ENCODE measurements at regions not wholly inside any gene's neighbourhood (a gene's known extent, or its start where the extent isn't known, plus 50 kb on each side); places are given as distances from the start of the nearest gene placed in this dataset.

DNA sequence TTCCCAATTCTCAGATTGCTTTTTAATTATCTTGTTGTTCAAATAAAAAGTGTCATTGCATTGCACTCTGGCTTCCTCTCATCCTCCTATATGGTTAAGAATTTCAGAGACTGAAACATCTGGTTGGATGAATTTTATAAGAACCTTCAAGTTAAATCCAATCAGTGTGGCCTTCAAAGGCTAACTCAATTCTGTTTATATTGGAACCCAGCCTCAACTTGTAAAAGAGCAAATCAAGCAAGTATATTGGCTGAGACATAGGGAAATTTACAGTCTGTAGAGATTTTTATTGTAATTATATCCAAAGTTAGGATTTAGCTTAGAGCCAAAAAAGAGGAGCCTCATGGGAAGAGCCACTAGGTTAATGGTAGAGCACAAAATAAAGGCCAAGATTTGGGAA is 159.9 kb upstream of the FER start:
- Histone ChIP-seq H3K36me3 (replicated peaks) (no peaks in the 10 kb centered on the region), H3K4me3 (ENCODE audit: low read depth, low read length) (no peak overlapping the region), H3K27me3 (replicated peaks) (no peaks in the 10 kb centered on the region), H3K27ac (no peak overlapping the region)
- in situ Hi-C loops (cut with HindIII; ENCODE audit: low pct_ligation_motif_present, low sequenced_read_pairs), result no loop called here
- TF ChIP-seq, protein P1, sequence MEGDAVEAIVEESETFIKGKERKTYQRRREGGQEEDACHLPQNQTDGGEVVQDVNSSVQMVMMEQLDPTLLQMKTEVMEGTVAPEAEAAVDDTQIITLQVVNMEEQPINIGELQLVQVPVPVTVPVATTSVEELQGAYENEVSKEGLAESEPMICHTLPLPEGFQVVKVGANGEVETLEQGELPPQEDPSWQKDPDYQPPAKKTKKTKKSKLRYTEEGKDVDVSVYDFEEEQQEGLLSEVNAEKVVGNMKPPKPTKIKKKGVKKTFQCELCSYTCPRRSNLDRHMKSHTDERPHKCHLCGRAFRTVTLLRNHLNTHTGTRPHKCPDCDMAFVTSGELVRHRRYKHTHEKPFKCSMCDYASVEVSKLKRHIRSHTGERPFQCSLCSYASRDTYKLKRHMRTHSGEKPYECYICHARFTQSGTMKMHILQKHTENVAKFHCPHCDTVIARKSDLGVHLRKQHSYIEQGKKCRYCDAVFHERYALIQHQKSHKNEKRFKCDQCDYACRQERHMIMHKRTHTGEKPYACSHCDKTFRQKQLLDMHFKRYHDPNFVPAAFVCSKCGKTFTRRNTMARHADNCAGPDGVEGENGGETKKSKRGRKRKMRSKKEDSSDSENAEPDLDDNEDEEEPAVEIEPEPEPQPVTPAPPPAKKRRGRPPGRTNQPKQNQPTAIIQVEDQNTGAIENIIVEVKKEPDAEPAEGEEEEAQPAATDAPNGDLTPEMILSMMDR (IDR thresholded peaks at IDR 0.05; ENCODE audit: low read depth, low read length, missing control alignments), result no peak
- DNase-seq, result no peak

DNA sequence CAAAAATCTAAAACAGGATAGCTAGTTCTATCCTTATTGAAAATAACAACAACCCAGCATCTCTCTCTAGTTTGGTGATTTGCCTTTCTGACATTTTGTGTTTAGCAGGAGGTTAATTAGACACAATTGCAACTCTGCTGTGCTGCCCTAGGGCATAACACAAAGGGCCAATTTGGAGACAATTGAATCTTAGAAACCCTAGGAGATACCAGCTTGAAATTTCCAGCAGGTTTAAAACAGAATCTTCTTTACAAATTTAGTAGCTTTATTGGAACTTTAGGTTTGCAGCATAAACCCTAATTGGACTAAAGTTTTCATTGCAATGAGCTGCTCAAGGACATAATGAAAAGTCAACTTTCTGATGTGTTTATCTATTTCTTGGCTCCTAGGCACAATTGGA is 166.7 kb upstream of the FER start:
- no peak for DNase-seq

DNA sequence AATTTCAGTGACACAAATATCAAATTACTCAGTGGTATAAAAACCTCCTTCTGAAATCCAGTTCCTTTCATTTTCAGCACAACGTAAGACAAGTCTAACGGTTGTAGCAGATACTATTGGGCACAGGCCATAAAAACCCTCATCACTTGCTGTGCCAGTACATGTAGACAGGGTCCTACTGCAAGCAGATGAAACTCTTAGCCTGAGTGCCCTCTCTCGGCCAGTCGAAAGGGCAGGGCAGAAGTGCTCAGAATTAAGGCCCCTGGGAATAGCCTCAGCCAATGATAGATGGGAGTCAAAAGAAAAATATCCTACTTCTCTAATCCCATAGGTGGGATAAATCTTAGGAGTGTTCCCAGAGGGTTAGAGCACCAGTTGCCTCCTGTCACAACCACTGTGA is 168.5 kb upstream of the FER start:
- no peak for DNase-seq
- Histone ChIP-seq H3K4me3 (ENCODE audit: low read depth, low read length) (no peak overlapping the region), H3K27ac (no peak overlapping the region), H3K27me3 (replicated peaks) (no peaks in the 10 kb centered on the region), H3K36me3 (replicated peaks) (no peaks in the 10 kb centered on the region)
- in situ Hi-C loops (cut with HindIII; ENCODE audit: low pct_ligation_motif_present, low sequenced_read_pairs), result no loop called here
- TF ChIP-seq, protein P1 (IDR thresholded peaks at IDR 0.05; ENCODE audit: low read depth, low read length, missing control alignments), result no peak

More for the DNA sequence above, 166.7 kb upstream of the FER start:
- H3K27ac ChIP-seq, result no peak overlapping the region
- no peak overlapping the region for H3K4me3 ChIP-seq (ENCODE audit: low read depth, low read length)
- TF ChIP-seq, protein P1 (IDR thresholded peaks at IDR 0.05; ENCODE audit: low read depth, low read length, missing control alignments), result no peak
- in situ Hi-C loops (cut with HindIII; ENCODE audit: low pct_ligation_motif_present, low sequenced_read_pairs), result no loop called here
- no peaks in the 10 kb centered on the region for H3K36me3 ChIP-seq (replicated peaks)
- no peaks in the 10 kb centered on the region for H3K27me3 ChIP-seq (replicated peaks)

DNA sequence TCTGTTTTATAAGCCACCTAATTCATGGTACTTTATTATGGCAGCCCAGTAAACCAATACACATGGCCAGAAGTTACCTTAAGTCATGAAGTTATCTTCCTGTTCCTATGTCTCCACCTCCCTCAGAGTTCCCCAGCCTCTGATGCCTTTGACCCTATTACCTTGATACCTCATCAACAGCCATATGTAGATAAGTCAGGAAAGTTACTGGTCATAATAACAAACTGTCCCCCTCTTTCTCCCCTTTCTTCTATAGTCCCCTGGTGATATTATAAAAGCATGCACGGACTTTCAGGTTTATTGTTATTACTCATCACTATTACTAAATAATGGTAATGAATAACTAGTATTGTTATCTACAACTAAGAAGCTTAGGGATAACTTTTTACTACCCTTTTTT is 168.9 kb upstream of the FER start:
- no peak overlapping the region for H3K4me3 ChIP-seq (ENCODE audit: low read depth, low read length)
- H3K27ac ChIP-seq, result no peak overlapping the region
- TF ChIP-seq, protein P1 (IDR thresholded peaks at IDR 0.05; ENCODE audit: low read depth, low read length, missing control alignments), result no peak
- in situ Hi-C loops (cut with HindIII; ENCODE audit: low pct_ligation_motif_present, low sequenced_read_pairs), result no loop called here
- no peaks in the 10 kb centered on the region for H3K27me3 ChIP-seq (replicated peaks)
- DNase-seq, result no peak
- no peaks in the 10 kb centered on the region for H3K36me3 ChIP-seq (replicated peaks)

DNA sequence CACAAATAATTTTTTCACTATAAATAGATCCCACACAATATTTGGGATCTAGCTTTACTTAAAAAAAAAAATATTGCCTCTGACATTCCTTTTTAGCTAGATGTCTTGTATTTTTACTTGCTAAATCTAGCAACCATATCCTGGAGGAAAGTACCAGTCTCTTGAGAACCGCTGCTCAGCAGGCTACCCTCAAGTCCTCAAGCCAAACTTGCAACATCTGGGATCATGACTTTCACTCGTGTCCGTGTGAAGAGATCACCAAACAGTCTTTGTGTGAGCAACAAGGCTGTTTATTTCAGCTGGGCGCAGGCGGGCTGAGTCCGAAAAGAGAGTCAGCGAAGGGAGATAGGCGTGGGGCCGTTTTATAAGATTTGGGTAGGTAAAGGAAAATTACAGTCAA is 180.3 kb upstream of the FER start:
- DNase-seq, result no peak
- Histone ChIP-seq H3K27me3 (replicated peaks) (no peaks in the 10 kb centered on the region), H3K27ac (no peak overlapping the region), H3K4me3 (ENCODE audit: low read depth, low read length) (no peak overlapping the region), H3K36me3 (replicated peaks) (no peaks in the 10 kb centered on the region)
- in situ Hi-C loops (cut with HindIII; ENCODE audit: low pct_ligation_motif_present, low sequenced_read_pairs), result no loop called here
- TF ChIP-seq, protein P1 (IDR thresholded peaks at IDR 0.05; ENCODE audit: low read depth, low read length, missing control alignments), result no peak

DNA sequence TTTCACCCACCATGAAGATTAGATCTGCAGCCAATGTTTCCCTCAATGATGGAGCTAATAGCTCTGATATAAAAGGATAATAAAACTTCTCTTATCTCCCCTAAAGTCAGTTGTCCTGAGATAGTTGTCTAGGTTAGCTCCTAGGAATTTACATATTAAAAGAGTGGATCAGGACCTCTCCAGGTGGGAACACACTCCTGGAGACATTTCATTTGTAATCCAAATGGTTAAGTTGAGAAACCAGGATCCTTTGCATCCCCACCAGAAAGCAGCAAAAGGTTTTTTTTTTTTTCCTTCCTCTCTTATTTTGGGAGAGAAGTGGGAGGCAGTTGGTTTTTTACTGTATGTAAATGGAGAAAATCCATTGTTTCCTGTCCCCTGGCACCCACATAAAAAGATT is 182.5 kb upstream of the FBXL17 start:
- no peaks in the 10 kb centered on the region for H3K27me3 ChIP-seq (replicated peaks)
- in situ Hi-C loops (cut with HindIII; ENCODE audit: low pct_ligation_motif_present, low sequenced_read_pairs), result no loop called here
- no peak overlapping the region for H3K27ac ChIP-seq
- DNase-seq, result no peak
- H3K4me3 ChIP-seq (ENCODE audit: low read depth, low read length), result no peak overlapping the region
- TF ChIP-seq, protein P1 (IDR thresholded peaks at IDR 0.05; ENCODE audit: low read depth, low read length, missing control alignments), result no peak
- H3K36me3 ChIP-seq (replicated peaks), result no peaks in the 10 kb centered on the region

Data from brain microvascular endothelial cell (primary cell).